PC-3 (cell line): ENCODE measurements at regions not wholly inside any gene's neighbourhood (a gene's known extent, or its start where the extent isn't known, plus 50 kb on each side); places are given as distances from the start of the nearest gene placed in this dataset.

Experiments used
- ATAC-seq: fragments of 200-7000 bp; cut with Tn5 transposase; 2 replicates; pipeline ENCODE4 v1.9.1; 2020; ENCODE audit warnings: mild to moderate bottlenecking, moderate library complexity
- BruUV-seq: library from RNA; stranded (reverse); fragments of 400-500 nt; replicated peaks from 2 replicates; lab custom pipeline; 2021; lab: Mats Ljungman, UMichigan
- CTCF ChIA-PET: fragments of 300-600 bp; sonication (Branson Sonifier 250); formaldehyde crosslinking; loops from one replicate; lab custom pipeline; 2022; ENCODE audit warnings: antibody characterized with exemption; lab: Charles Lee
- POLR2A ChIA-PET: fragments of 300-600 bp; sonication (Branson Sonifier 250); formaldehyde crosslinking; loops from one replicate; lab custom pipeline; 2022; ENCODE audit warnings: antibody characterized with exemption; ENCODE audit not compliant: unreplicated experiment; lab: Charles Lee
- DNase-seq: peaks from one replicate; pipeline ENCODE4 v3.0.0-alpha.2; 2015
- H2AFZ ChIP-seq: fragments of 300-600 bp; sonication (generic); 2 replicates; pipeline ENCODE4 v1.6.0; 2016; ENCODE audit warnings: antibody characterized with exemption, low read length
- H3F3A ChIP-seq: fragments of 300-600 bp; sonication (generic); one replicate; pipeline ENCODE4 v1.6.0; 2017; ENCODE audit warnings: antibody characterized with exemption, low read length, control low read depth, mild to moderate bottlenecking; ENCODE audit not compliant: unreplicated experiment
- H3K27ac ChIP-seq: fragments of 300-600 bp; sonication (generic); 2 replicates; pipeline ENCODE4 v1.5.1; 2016; ENCODE audit warnings: mild to moderate bottlenecking, low read length
- H3K27me3 ChIP-seq: fragments of 300-600 bp; sonication (generic); 2 replicates; pipeline ENCODE4 v1.6.1; 2016; ENCODE audit warnings: low read length, mixed read lengths
- H3K36me3 ChIP-seq: fragments of 300-600 bp; sonication (generic); 2 replicates; pipeline ENCODE4 v1.6.1; 2016; ENCODE audit warnings: low read depth, mixed run types, low read length, mixed read lengths
- H3K4me1 ChIP-seq: fragments of 300-600 bp; sonication (generic); 2 replicates; pipeline ENCODE4 v1.5.1; 2016; ENCODE audit warnings: low read length; ENCODE audit not compliant: insufficient read depth
- H3K4me2 ChIP-seq: fragments of 300-600 bp; sonication (generic); 2 replicates; pipeline ENCODE4 v1.6.0; 2016; ENCODE audit warnings: low read length
- H3K4me3 ChIP-seq: fragments of 300-600 bp; sonication (generic); 2 replicates; pipeline ENCODE4 v1.5.1; 2016; ENCODE audit warnings: mild to moderate bottlenecking, low read length, mixed read lengths
- H3K79me2 ChIP-seq: fragments of 300-600 bp; sonication (generic); 2 replicates; pipeline ENCODE4 v1.6.1; 2017; ENCODE audit warnings: low read length, mixed read lengths
- H3K9ac ChIP-seq: fragments of 300-600 bp; sonication (generic); 2 replicates; pipeline ENCODE4 v1.6.0; 2016; ENCODE audit warnings: mild to moderate bottlenecking, low read length
- H3K9me2 ChIP-seq: fragments of 300-600 bp; sonication (generic); replicated peaks from 2 replicates; pipeline ENCODE4 v1.6.1; 2016; ENCODE audit warnings: mixed run types, low read length, mixed read lengths
- H3K9me3 ChIP-seq: fragments of 300-600 bp; sonication (generic); 2 replicates; pipeline ENCODE4 v1.6.1; 2016; ENCODE audit warnings: low read length, mixed read lengths
- H4K20me1 ChIP-seq: fragments of 300-600 bp; sonication (generic); 2 replicates; pipeline ENCODE4 v1.6.1; 2016; ENCODE audit warnings: low read length, mixed read lengths
- EZH2 ChIP-seq: fragments of 300-600 bp; sonication (generic); IDR thresholded peaks from one replicate; pipeline ENCODE4 v1.6.1; 2017; ENCODE audit warnings: antibody characterized with exemption, mild to moderate bottlenecking, low read length; ENCODE audit not compliant: unreplicated experiment
- EZH2phosphoT487 ChIP-seq: fragments of 300-600 bp; sonication (generic); IDR thresholded peaks from 2 replicates; pipeline ENCODE4 v1.6.1; 2018; ENCODE audit warnings: mild to moderate bottlenecking, antibody characterized with exemption, low read length, borderline replicate concordance
- intact Hi-C: fragments of 100-400 bp; cut with micrococcal nuclease; formaldehyde crosslinking; loops from 2 replicates; pipeline ENCODE4 v1.9.0; 2023
- TF ChIP-seq, protein P1 (sequence below): fragments of 300-600 bp; sonication (generic); conservative IDR thresholded peaks from 2 replicates; pipeline ENCODE4 v1.5.1; 2017; ENCODE audit warnings: antibody characterized with exemption, low read depth, mild to moderate bottlenecking, low read length

DNA sequence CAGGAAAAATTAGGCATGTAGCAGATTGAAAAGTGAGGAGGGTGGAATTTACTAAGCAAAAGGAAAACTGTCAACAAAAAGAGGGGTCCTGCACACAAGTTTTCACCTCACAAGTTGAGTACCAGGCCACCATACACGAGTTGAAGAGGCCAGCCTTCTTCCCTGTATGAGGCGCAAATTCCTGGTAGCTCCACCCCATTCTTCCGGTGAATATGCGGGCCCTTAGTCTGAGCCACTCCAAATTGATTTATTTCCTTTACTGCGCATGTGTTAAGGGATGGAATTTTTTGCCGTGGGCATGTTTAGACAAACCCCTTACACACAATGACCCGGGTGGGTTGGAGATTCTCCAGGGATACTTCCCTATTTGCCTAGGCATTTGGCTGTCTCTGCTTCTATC, 942.1 kb upstream of the GRIA3 start:
- no peak for ATAC-seq
- Histone ChIP-seq H3F3A (no peaks in the 10 kb centered on the region), H3K36me3 (no peaks in the 10 kb centered on the region), H3K4me3 (no peak overlapping the region), H3K4me1 (no peaks in the 10 kb centered on the region), H3K79me2 (no peaks in the 10 kb centered on the region), H3K9me2 (no peaks in the 10 kb centered on the region), H3K27ac (no peak overlapping the region), H2AFZ (no peak overlapping the region), H4K20me1 (no peaks in the 10 kb centered on the region), H3K9me3 (no peaks in the 10 kb centered on the region), H3K4me2 (no peak overlapping the region), H3K9ac (no peak overlapping the region), H3K27me3 (no peaks in the 10 kb centered on the region)
- no peak for DNase-seq
- no peak for TF ChIP-seq EZH2
- TF ChIP-seq, protein P1, sequence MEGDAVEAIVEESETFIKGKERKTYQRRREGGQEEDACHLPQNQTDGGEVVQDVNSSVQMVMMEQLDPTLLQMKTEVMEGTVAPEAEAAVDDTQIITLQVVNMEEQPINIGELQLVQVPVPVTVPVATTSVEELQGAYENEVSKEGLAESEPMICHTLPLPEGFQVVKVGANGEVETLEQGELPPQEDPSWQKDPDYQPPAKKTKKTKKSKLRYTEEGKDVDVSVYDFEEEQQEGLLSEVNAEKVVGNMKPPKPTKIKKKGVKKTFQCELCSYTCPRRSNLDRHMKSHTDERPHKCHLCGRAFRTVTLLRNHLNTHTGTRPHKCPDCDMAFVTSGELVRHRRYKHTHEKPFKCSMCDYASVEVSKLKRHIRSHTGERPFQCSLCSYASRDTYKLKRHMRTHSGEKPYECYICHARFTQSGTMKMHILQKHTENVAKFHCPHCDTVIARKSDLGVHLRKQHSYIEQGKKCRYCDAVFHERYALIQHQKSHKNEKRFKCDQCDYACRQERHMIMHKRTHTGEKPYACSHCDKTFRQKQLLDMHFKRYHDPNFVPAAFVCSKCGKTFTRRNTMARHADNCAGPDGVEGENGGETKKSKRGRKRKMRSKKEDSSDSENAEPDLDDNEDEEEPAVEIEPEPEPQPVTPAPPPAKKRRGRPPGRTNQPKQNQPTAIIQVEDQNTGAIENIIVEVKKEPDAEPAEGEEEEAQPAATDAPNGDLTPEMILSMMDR = no peak
- no peak for TF ChIP-seq EZH2phosphoT487
- POLR2A ChIA-PET = no interaction called here
- BruUV-seq = no TSS peak
- CTCF ChIA-PET = no interaction called here
- intact Hi-C loops = no loop called here

DNA sequence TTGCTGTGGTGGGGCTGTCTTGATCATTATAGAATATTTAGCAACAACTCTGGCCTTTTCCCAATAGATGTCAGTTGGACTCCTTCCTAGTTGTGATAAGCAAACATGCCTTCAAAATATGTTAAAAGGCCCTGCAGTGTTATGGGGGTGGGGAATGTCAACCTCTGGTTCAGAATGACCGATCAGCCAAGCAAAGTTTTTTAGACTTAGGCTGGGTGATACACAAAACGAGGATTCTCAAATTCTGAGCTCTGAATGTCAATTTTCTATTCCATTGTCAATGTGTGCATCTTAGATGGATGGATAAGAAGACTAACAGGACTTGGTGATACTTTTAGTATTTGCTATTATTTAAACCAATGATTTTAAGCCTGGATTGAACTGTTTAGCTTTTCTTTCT, 940.0 kb upstream of the GRIA3 start:
- Histone ChIP-seq H3K9me3 (no peaks in the 10 kb centered on the region), H3K27ac (no peak overlapping the region), H4K20me1 (no peaks in the 10 kb centered on the region), H3K9me2 (no peaks in the 10 kb centered on the region), H3K4me2 (no peak overlapping the region), H3K4me3 (no peak overlapping the region), H3K79me2 (no peaks in the 10 kb centered on the region), H2AFZ (no peak overlapping the region), H3K4me1 (no peaks in the 10 kb centered on the region), H3K36me3 (no peaks in the 10 kb centered on the region), H3K27me3 (no peaks in the 10 kb centered on the region), H3K9ac (no peak overlapping the region), H3F3A (no peaks in the 10 kb centered on the region)
- TF ChIP-seq, protein P1 = no peak
- TF ChIP-seq EZH2phosphoT487 = no peak
- TF ChIP-seq EZH2 = no peak
- no peak for DNase-seq
- ChIA-PET POLR2A (no interaction called here), CTCF (no interaction called here)
- intact Hi-C loops = no loop called here
- BruUV-seq = no TSS peak
- no peak for ATAC-seq

DNA sequence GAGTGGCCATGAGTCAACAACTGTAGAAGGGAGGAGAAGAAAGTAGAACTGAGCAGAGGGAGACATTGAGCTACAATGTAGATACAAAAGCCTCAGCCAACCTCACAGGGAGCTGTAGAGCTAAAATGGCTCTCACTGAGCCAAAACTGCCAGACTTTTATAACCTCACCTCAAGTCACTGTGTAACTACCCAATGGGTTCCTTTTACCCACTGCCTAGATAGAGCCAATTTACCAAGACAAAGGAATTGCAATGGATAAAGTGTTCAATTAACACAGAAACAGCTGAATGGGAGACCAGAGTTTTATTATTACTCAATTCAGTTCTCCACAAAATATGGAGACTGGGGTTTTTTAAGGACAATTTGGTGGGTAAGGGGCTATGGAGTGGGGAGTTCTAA, 938.9 kb upstream of the GRIA3 start:
- DNase-seq (no peak), ATAC-seq (no peak)
- H3K4me2 ChIP-seq = no peak overlapping the region
- no peaks in the 10 kb centered on the region for H3K36me3 ChIP-seq
- H3K9me3 ChIP-seq = no peaks in the 10 kb centered on the region
- no peaks in the 10 kb centered on the region for H3K9me2 ChIP-seq
- no peaks in the 10 kb centered on the region for H3K27me3 ChIP-seq
- H3K27ac ChIP-seq = no peak overlapping the region
- intact Hi-C loops = no loop called here
- no peaks in the 10 kb centered on the region for H3K79me2 ChIP-seq
- H4K20me1 ChIP-seq = no peaks in the 10 kb centered on the region
- H3F3A ChIP-seq = no peaks in the 10 kb centered on the region
- no peaks in the 10 kb centered on the region for H3K4me1 ChIP-seq
- BruUV-seq = no TSS peak
- CTCF ChIA-PET = no interaction called here
- no peak overlapping the region for H2AFZ ChIP-seq
- TF ChIP-seq EZH2 (no peak), EZH2phosphoT487 (no peak)
- TF ChIP-seq, protein P1 = no peak
- no peak overlapping the region for H3K4me3 ChIP-seq
- POLR2A ChIA-PET = no interaction called here
- H3K9ac ChIP-seq = no peak overlapping the region
